ENCODE measurements at regions not wholly inside any gene's neighbourhood (a gene's known extent, or its start where the extent isn't known, plus 50 kb on each side); places are given as distances from the start of the nearest gene placed in this dataset.

GRCh38 chr1:22288593-22289241 is 145.8 kb upstream of the WNT4 start:
- no peak for DNase-seq

- no peak for DNase-seq
Observed at GRCh38 chr1:22289307-22289995, 146.6 kb upstream of the WNT4 start.

- no peak for DNase-seq
Observed at GRCh38 chr1:22290157-22290556, 147.3 kb upstream of the WNT4 start.

GRCh38 chr1:22290611-22291010 is 147.7 kb upstream of the WNT4 start:
- no peak for DNase-seq

GRCh38 chr1:22291057-22291456 is 148.2 kb upstream of the WNT4 start:
- no peak for DNase-seq

- DNase-seq = no peak
Observed at GRCh38 chr1:22291494-22291893, 148.6 kb upstream of the WNT4 start.

GRCh38 chr1:22292011-22292788 is 149.3 kb upstream of the WNT4 start:
- DNase-seq = no peak

GRCh38 chr1:22295396-22295795 is 152.5 kb upstream of the WNT4 start:
- DNase-seq = no peak

- DNase-seq = no peak
Observed at GRCh38 chr1:22295856-22296255, 153.0 kb upstream of the WNT4 start.

- no peak for DNase-seq
Observed at GRCh38 chr1:22296701-22297591, 154.0 kb upstream of the WNT4 start.

GRCh38 chr1:22297999-22298398 is 153.7 kb upstream of the ZBTB40 start:
- no peak for DNase-seq

GRCh38 chr1:22303816-22304215 is 147.8 kb upstream of the ZBTB40 start:
- DNase-seq = no peak

GRCh38 chr1:22309572-22309971 is 142.1 kb upstream of the ZBTB40 start:
- DNase-seq = no peak

- no peak for DNase-seq
Observed at GRCh38 chr1:22311461-22311860, 140.2 kb upstream of the ZBTB40 start.

GRCh38 chr1:22313321-22313720 is 138.3 kb upstream of the ZBTB40 start:
- DNase-seq = no peak

- DNase-seq = no peak
Observed at GRCh38 chr1:22314706-22315105, 136.9 kb upstream of the ZBTB40 start.

GRCh38 chr1:22315315-22316078 is 136.2 kb upstream of the ZBTB40 start:
- DNase-seq = no peak

GRCh38 chr1:22317231-22317919 is 134.3 kb upstream of the ZBTB40 start:
- DNase-seq = no peak

GRCh38 chr1:22317920-22318243 is 133.8 kb upstream of the ZBTB40 start:
- no peak for DNase-seq

- DNase-seq = no peak
Observed at GRCh38 chr1:22318279-22318981, 133.2 kb upstream of the ZBTB40 start.

- DNase-seq = no peak
Observed at GRCh38 chr1:22319608-22320007, 132.0 kb upstream of the ZBTB40 start.
